GM21529 (cell line): ENCODE measurements at regions not wholly inside any gene's neighbourhood (a gene's known extent, or its start where the extent isn't known, plus 50 kb on each side); places are given as distances from the start of the nearest gene placed in this dataset.

Experiments
- ATAC-seq: cut with Tn5 transposase; IDR thresholded peaks from one replicate; pipeline ENCODE4 v1.9.1; 2021; ENCODE audit not compliant: unreplicated experiment

DNA sequence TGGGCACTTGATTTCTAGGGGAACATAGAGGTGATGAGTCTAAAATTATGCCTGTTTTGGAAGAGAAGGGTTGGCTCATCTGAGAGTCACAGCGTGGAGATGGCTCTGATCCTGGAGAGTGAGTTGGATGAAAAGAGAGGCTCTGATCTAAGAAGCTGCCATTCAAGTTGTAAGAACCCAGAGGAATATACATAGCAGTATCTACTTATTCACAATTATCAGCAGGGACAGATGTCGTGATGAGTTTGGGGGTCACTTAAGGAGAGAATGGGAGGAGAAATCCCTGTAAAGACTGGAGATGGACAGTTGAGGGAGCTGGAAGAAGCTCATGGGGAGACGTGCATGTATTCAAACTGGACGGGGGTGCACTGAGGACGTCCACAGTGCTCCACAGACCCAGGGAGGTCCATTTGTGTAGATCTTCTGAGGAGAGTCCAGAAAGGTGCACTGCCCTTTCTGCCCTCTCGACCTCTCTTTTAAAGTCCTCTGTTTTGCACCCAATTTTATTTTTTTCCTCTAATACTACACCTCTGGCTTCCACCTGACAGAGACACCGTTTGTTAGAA, 124.7 kb upstream of the SSTR4 start:
- ATAC-seq, result no peak

- no peak for ATAC-seq
Measured at GRCh38 chr20:22914291-22914690, 120.8 kb upstream of the SSTR4 start.

- ATAC-seq, result no peak
Measured at GRCh38 chr20:22915512-22915911, 119.6 kb upstream of the SSTR4 start.

- no peak for ATAC-seq
Measured at GRCh38 chr20:22916021-22916842, 118.9 kb upstream of the SSTR4 start.

- no peak for ATAC-seq
Measured at GRCh38 chr20:22918286-22918983, 116.7 kb upstream of the SSTR4 start.

GRCh38 chr20:22920898-22921297, 114.2 kb upstream of the SSTR4 start:
- no peak for ATAC-seq

DNA sequence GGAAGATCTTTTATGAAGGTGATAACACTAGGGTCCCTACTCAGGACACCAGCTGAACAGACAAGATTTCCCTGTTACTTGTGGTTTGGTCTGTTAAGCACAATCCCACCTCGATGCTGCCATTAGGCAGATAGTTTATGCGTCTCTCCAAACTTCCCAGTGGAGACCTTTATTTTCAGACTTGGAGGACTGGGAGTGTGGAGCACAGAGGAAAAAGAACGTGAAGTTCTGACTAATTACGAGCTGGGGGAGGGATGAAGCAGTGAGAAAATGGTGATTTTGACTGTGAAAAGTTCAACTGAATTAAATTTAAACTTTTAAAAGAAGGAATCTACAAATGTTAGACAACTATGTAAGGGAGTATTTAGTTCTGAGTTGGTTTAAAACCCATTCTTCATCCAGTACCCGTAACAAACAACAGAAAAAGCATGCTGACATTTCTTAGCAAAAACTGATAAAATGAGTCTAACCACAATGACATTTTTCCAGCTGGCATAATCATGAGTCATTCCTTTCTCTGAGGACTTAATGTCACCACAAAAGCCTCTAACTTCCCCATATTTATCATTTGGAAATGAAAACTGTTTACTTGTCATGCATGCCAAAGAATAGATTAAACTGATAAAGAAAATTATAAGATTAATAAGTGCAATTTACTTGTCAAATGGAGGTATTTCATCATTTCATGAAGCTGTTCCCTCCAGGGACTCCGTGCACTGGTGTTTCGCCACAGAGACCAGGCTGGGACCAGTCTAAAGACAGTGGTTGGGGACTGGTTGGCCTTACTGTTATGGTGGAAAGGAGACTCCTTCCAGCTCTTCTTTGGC, 113.3 kb upstream of the SSTR4 start:
- ATAC-seq, result no peak

DNA sequence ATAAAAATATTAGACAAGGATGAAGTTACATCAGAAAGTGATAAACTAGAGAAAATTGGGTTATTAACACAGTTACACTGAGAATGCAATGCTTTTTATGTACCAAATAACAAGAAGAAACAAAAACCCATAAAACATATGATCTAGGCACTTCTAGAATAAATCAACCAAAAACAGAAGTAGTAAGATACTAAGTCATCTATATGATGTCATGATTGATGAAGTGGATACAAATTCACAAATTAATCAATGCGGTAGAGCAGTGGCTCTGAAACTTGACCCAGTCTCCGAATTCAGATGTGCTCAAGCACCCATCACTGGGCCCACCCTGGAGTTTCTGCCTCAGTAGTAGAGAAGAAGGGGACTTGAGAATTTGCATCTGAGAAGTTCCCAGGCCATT, 112.1 kb upstream of the SSTR4 start:
- no peak for ATAC-seq

DNA sequence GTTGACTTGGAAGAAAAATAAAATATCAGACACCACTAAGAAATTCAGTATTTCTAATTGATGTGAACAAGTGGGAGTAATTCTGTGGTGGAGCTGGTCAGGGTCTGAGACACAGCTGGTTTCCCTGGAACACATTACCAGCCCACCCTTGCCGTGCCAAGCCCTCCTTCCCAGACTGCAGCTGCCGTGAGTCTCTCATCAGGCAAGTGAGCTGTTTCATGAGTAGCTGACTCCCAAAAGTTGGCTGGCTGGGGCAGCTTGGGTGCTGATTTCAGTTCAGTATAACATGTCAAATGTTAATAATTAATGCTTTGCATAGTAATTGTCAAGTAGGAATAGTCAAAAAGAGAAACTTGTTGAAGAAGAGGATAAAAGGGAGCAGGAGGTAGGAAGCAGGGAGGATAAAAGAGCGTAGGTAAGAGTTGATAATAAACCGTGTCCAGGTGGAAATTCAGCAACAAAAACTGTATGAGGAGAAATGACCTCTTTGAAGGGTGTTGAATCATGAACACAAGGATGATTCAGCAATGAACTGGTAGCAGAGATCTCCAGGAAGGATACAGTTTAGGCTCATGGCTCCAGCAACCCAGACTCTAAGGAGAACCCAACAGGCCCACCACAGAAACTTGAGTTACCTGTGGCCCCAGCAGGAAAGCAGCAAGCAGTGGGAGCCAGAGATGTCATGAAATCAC, 110.9 kb upstream of the SSTR4 start:
- no peak for ATAC-seq

GRCh38 chr20:22924949-22925612, 110.0 kb upstream of the SSTR4 start:
- ATAC-seq, result no peak

- no peak for ATAC-seq
Measured at GRCh38 chr20:22925613-22925983, 109.5 kb upstream of the SSTR4 start.

- ATAC-seq, result no peak
Measured at GRCh38 chr20:22927537-22927936, 107.6 kb upstream of the SSTR4 start.

- no peak for ATAC-seq
Measured at GRCh38 chr20:22928679-22929078, 106.4 kb upstream of the SSTR4 start.

DNA sequence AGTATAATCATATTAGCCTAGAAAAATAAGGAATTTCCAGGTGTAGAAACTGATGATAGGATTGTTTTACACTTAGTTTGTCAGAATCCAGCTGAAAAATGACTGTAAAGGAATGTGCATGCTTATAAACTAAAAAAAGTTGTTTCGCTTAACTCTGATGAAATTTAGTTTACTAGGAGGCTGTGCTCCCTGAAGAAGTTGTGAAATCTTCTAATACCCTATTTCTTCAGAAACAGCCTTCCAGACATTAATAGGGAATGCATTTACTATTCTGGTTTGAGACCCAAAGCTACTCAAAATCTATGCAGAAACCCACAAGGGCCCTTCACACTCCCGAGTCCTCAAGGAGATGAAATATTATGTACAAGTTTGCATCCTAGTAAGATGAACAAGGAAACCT, 105.5 kb upstream of the SSTR4 start:
- ATAC-seq, result no peak

DNA sequence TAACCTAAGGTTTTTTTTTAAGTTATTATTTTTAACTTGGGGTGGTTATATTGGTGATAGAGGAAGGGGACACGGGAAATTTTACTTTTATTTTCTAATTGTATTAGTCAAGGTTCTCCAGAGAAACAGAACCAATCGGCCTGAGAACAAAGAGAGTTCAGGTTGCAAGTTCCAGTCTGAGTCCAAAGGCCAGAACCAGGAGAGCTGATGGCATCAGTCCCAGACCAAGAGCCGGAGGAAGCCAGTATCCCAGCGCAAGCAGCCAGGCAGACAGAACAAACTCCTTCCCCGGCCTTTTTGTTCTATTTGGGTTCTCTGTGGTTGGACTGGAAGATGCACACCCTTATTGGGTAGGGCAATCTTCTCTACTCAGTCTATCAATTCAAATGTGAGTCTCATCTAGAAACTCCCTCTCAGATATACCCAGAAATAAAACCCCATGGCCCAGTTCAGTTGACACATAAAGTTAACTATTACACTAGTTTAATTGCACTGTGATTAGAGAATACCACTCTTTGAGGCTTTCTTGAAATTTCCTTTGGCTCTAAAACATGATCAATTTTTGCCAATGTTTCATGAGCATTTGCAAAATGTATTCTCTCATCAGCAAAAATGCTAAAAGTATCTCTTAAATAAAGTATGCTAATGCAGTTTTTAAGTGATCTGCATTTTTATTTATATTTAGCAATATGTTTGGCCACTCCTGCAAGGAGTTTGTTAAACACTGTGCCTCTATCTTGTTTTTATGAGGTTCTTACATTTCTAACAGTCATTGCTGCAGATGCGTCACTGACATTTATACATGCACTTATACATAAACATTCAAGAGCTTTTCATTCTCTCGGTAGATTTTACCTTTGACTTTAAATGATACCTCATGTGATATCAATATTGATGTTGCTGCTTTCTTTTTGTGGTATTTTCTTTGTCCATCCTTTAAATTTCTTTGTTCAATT, 103.2 kb upstream of the SSTR4 start:
- no peak for ATAC-seq

- ATAC-seq, result no peak
Measured at GRCh38 chr20:22939181-22939580, 95.9 kb upstream of the SSTR4 start.

DNA sequence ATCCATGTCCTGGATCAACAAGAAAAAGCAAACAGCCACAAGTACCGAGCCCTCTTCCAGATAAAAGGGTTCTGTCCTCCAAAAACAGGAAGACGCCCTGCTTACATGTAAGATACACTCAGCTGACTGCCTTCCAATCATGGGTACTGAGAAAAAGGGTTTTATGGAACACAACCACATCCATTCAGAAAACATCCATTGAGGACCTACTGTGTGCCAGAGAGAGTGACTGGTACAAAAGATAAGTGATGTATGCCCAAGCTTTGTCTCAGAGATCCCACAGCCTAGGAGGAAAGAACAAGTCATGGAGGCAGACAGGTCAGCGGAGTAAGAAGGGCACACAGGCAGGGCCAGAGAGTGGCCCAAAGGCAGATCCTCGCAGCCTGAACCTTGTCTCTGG, 94.8 kb upstream of the SSTR4 start:
- ATAC-seq, result no peak

DNA sequence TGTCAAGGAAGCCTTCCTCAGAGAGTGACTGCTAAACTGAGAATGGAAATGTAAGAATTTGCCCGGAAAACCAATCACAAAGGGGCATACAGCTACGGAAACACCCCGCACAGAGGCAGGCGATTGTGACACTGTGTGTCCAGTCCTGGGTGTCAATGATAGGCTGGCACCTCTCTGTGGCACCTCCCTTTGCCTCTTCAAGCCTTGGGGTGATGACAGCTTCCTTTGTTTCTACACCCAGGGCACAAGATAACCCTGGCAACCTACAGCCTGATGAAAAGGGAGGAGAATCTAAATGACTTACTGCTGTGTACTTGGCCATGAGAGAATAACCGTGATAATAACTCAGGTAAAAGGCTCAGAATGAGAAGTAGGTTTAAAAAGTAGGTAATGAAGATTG, 93.6 kb upstream of the SSTR4 start:
- no peak for ATAC-seq

GRCh38 chr20:22942742-22943141, 92.4 kb upstream of the SSTR4 start:
- no peak for ATAC-seq
